GM13976 (cell line): ENCODE measurements at regions not wholly inside any gene's neighbourhood (a gene's known extent, or its start where the extent isn't known, plus 50 kb on each side); places are given as distances from the start of the nearest gene placed in this dataset.

ENCODE experiments used
- DNase-seq: peaks from one replicate; pipeline ENCODE4 v3.0.0; 2012; ENCODE audit warnings: low spot score
- in situ Hi-C: fragments of 300-500 bp; cut with MboI; formaldehyde crosslinking; loops from one replicate; pipeline ENCODE4 v1.12.0; 2022; ENCODE audit warnings: low sequenced_read_pairs, mixed read lengths, inconsistent platforms; ENCODE audit not compliant: unreplicated experiment
- TF ChIP-seq, protein P1 (sequence below): IDR thresholded peaks from 2 replicates; pipeline ENCODE4 v1.5.1; 2012; ENCODE audit warnings: borderline replicate concordance, mild to moderate bottlenecking; ENCODE audit not compliant: insufficient read depth; ENCODE audit errors: extremely low read depth, missing control alignments, control extremely low read depth

DNA sequence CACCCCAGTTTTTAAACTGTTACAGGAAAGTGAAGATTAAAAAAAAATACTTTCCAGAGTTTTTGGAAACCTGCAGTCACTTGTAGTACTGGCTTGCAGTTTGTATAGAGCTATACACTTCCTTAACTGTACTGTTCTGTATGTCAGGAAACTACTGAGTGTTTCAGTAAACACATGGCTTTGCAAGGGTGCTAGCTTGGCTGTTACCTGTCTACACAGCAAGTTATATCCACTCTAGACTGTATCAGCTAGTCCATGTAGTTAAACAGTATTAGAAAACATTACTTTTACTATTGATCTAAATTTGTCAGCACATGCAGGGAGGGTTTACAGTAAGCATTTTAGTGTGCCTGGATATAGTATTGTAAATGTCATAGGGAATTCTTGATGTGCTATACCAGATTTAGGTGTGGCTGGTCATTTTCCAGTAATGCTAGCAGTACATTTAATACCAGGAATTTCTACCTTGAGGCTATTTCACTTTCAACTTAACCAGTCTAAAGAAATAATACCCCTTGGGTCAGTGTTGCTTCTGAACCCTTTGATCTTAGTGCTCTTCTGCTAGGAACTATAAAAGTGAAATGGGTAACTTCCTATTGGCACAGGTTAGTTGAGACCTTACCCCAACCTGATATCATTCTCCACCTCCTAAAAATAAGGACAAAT, 192.3 kb upstream of the ANKRD50 start:
- DNase-seq, result no peak
- in situ Hi-C loops, result no loop called here
- TF ChIP-seq, protein P1, sequence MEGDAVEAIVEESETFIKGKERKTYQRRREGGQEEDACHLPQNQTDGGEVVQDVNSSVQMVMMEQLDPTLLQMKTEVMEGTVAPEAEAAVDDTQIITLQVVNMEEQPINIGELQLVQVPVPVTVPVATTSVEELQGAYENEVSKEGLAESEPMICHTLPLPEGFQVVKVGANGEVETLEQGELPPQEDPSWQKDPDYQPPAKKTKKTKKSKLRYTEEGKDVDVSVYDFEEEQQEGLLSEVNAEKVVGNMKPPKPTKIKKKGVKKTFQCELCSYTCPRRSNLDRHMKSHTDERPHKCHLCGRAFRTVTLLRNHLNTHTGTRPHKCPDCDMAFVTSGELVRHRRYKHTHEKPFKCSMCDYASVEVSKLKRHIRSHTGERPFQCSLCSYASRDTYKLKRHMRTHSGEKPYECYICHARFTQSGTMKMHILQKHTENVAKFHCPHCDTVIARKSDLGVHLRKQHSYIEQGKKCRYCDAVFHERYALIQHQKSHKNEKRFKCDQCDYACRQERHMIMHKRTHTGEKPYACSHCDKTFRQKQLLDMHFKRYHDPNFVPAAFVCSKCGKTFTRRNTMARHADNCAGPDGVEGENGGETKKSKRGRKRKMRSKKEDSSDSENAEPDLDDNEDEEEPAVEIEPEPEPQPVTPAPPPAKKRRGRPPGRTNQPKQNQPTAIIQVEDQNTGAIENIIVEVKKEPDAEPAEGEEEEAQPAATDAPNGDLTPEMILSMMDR, result no peak

DNA sequence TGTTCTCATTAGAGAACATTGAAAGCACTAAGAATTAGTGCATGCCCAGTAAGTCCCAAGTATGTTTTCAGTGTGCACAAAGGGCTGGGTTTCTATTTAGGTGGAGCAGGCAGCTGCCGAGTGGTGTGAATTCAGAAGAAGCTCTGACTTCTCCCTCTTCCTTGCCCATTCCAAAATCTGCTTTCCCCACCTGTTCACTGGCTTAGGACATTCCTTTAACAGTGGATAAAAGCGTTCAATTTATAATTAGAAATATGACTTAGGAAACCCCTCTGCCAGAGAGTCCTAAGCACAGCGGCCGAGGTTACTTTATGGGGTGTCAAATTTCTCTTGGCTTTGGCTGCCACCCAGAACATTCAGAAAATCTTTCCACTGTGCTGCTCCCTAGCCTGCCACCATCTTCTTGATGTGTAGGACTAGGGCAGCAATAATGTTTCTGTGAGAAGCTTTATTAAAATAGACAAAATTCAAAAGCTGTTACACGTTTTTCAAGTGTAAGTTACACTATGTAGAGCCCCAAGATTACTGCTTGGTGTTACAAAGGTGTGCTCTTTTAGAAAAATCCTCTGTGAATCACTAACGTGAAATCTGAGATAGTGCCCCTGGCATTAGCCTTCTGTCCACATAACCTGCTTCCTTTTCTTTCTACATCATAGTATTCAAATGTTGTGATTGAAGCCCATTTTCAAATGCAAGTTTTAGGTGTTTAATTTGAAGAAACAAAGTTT, 191.6 kb upstream of the ANKRD50 start:
- TF ChIP-seq, protein P1, result no peak
- DNase-seq, result no peak
- in situ Hi-C loops, result no loop called here

DNA sequence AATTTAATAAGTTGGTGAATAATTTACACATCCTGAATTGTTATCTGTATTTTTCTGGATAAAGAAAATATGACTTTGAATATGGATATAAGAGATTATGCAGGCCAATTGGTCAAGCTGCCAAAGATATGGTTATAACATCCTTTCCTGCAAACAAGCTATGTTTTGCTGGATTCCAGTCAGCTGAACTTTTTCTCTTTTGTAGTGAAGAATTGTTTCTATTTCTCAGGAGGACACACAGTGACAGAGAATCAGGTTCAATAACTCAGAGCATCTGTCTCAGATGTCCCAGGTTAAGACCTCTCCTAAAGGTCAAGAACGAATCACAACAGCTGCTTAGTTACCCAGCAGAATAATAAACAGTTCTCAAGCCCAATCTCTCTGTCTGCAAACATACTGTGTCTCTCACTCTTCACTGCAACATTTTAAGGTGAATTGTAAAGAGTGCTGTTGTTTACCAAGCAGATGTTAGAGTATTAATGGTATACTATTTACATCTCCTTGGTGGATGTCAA, 189.5 kb upstream of the ANKRD50 start:
- in situ Hi-C loops, result no loop called here
- TF ChIP-seq, protein P1, result no peak
- no peak for DNase-seq

DNA sequence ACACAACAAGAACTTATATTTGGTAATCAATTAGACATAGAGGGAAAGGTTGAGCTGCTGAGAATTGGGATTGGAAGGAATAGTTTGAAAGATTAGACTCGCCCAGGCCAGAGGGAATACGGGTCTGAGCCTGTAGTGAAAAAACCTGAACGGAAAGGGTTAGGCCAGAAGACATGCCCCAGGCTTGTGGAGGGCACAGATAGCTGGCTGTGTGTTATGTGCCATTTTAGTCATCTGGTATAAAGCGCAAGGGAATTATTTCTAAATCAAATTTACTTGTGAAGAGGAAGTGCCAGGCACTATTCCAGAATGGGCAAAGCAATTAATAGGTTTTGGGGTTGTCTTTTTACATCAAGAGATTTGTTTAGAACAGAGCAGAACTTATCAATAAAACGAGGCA, 187.5 kb upstream of the ANKRD50 start:
- DNase-seq, result no peak
- TF ChIP-seq, protein P1, result no peak
- in situ Hi-C loops, result no loop called here

DNA sequence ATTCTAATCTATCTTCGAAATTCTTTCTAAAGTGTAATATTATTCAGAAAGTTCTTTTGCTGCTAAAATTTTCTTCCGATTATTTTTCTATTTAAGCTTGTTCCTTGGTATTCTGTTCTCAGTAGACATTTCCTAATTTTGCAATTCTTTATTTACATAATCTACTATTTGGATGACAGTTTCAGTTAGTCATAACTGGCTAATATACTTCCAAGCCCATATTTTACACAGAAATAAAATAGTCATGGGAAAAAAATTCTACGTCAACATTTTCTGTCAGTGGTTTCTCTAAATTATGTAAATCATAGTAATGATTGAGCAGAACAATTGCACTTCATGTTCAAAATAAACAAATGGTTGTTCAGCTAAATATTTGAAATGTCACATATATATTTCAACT, 178.0 kb upstream of the ANKRD50 start:
- in situ Hi-C loops, result no loop called here
- TF ChIP-seq, protein P1, result no peak
- no peak for DNase-seq

DNA sequence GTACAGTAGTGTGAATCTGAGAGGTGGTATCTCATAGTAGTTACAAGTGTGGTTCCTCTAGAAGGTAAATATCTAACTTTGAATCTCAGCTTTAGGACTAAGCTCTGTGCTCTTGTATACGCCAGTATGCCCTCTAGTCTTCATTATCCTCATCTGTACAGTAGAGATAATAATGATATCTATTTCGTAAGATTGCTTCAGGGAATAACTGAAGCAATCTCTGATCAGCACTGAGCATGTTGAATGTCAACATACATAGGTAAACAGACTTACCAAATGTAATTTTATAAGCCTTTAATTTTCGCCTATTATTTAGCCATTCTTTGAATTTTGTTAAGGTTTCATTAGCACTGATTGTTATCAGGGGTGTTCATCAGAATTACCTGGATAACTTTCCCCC, 175.2 kb upstream of the ANKRD50 start:
- in situ Hi-C loops, result no loop called here
- no peak for DNase-seq
- TF ChIP-seq, protein P1, result no peak
